ENCODE measurements at regions not wholly inside any gene's neighbourhood (a gene's known extent, or its start where the extent isn't known, plus 50 kb on each side); places are given as distances from the start of the nearest gene placed in this dataset.

DNA sequence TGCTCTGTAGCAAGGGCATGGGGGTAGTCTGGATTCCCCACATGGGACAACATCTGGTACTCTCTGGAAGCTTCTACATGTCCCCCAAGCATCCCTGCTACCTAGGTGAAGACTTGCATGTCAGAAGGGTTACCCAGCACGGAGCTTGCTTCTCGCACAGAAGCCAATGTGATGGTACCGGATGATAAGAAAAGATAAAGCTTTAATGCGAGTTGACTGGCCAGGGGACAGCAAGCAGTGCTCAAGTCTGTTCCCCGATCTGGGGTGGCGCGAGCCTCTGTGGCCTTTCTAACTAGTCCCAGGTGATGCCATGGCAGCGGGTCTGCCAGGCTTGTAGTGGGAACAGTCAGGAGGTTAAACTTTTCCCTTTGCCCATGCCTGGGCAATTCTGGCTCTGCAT lies 70.0 kb upstream of the TIAM2 start:
- TF ChIP-seq, protein P1, sequence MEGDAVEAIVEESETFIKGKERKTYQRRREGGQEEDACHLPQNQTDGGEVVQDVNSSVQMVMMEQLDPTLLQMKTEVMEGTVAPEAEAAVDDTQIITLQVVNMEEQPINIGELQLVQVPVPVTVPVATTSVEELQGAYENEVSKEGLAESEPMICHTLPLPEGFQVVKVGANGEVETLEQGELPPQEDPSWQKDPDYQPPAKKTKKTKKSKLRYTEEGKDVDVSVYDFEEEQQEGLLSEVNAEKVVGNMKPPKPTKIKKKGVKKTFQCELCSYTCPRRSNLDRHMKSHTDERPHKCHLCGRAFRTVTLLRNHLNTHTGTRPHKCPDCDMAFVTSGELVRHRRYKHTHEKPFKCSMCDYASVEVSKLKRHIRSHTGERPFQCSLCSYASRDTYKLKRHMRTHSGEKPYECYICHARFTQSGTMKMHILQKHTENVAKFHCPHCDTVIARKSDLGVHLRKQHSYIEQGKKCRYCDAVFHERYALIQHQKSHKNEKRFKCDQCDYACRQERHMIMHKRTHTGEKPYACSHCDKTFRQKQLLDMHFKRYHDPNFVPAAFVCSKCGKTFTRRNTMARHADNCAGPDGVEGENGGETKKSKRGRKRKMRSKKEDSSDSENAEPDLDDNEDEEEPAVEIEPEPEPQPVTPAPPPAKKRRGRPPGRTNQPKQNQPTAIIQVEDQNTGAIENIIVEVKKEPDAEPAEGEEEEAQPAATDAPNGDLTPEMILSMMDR (IDR thresholded peaks at IDR 0.05; ENCODE audit: low read depth, low read length): no peak
- Histone ChIP-seq H3K27ac (ENCODE audit: low read depth, low read length) (no peak overlapping the region), H3K9me3 (ENCODE audit: control insufficient read depth, insufficient read depth, low read length) (no peaks in the 10 kb centered on the region), H3K27me3 (ENCODE audit: control insufficient read depth, insufficient read depth, low read length) (no peaks in the 10 kb centered on the region), H3K4me3 (ENCODE audit: low read depth, low read length) (no peak overlapping the region)
- DNase-seq (ENCODE audit: low read depth, low spot score): no peak
- ChIA-PET CTCF (interaction anchor here (0.8 to 10.1 kb wide), 6 partner anchors 57 to 323 kb away, joined by 3 to 163 read pairs (median 8); no protein-coding TSS in a partner anchor), POLR2A (no interaction called here)

DNA sequence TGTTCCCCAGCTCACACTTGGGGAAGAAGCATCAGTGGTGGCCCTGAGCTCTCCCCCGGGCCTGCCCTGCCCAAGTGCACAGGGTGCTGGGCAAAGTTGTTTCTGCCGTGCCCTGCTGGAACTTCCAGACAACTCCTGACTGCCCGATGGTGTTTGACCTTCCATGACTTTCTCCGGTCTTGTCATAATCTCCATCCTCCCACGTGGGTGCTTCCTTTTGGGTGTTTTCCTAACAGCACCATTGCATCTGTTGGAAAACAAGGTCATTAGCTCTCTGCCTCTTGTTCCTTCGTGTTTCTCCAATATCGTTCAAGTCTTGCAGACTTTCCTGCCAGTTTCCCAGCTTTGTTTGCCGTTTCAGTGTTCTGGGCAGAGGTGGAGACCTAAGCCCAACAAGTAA lies 68.7 kb upstream of the TIAM2 start:
- CTCF ChIA-PET: interaction anchor here (0.6 to 10.1 kb wide), 9 partner anchors 11 to 342 kb away, joined by 3 to 163 read pairs (median 6); no protein-coding TSS in a partner anchor
- TF ChIP-seq, protein P1 (IDR thresholded peaks at IDR 0.05; ENCODE audit: low read depth, low read length): no peak
- DNase-seq (ENCODE audit: low read depth, low spot score): no peak
- POLR2A ChIA-PET: no interaction called here
- Histone ChIP-seq H3K27ac (ENCODE audit: low read depth, low read length) (no peak overlapping the region), H3K4me3 (ENCODE audit: low read depth, low read length) (no peak overlapping the region), H3K9me3 (ENCODE audit: control insufficient read depth, insufficient read depth, low read length) (no peaks in the 10 kb centered on the region), H3K27me3 (ENCODE audit: control insufficient read depth, insufficient read depth, low read length) (no peaks in the 10 kb centered on the region)

DNA sequence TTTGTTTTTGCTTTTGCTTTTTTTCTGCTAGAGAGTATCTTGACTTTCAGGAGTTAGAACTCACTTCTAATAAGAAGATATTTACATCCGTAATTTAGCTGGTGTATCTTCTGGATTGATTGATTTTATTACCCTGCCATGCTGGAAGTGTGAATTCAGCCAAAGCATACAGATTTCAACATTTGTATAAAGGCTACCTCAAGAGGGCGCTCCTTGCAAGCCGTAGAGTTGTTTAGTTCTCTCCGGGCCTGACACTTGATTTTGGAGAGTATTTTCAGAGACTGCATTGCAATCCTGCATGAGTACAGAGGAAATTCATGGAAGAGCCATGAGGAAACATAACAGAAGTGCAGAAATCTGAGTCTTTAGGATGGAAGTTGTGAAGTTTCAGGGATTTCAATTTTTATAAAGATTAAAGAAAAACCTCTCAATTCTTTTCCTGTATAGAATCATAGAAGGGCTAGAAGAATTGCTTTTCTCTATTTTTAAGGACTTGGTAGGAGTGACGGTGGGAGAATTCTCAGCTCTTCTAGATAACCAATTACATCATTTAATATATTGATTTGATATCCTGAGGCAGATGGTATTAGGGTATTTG lies 66.7 kb upstream of the TIAM2 start:
- POLR2A ChIA-PET: no interaction called here
- Histone ChIP-seq H3K4me3 (ENCODE audit: low read depth, low read length) (no peak overlapping the region), H3K9me3 (ENCODE audit: control insufficient read depth, insufficient read depth, low read length) (no peaks in the 10 kb centered on the region), H3K27me3 (ENCODE audit: control insufficient read depth, insufficient read depth, low read length) (no peaks in the 10 kb centered on the region), H3K27ac (ENCODE audit: low read depth, low read length) (no peak overlapping the region)
- peak; percentile 50 for DNase-seq (ENCODE audit: low read depth, low spot score)
- CTCF ChIA-PET: interaction anchor here (0.5 to 10.1 kb wide), 46 partner anchors 9 to 399 kb away, joined by 3 to 163 read pairs (median 4); partner anchors contain the start of gene TFB1M
- TF ChIP-seq, protein P1 (IDR thresholded peaks at IDR 0.05; ENCODE audit: low read depth, low read length): peak; percentile 88

DNA sequence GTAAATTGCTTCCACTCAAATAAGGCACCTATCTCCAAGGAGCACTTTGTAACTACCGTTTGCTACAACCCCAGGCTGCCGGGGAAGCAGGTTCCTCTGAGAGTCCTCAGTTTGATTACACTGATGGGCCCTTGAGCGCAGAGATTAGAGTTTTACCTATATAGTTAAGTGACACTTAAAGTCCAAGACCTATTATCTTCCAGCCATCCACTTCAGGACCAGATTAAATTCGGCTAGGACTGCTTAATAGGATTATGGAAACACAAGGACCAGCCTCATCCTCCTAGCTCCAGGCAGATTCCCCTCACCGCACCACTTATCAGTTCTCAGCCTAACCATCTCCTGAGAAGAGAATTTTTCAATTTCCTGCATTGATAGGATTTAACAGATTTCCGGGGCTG lies 64.7 kb upstream of the TIAM2 start:
- ChIA-PET POLR2A (no interaction called here), CTCF (interaction anchor here (0.7 to 10.1 kb wide), 7 partner anchors 148 to 317 kb away, joined by 3 to 163 read pairs (median 6); no protein-coding TSS in a partner anchor)
- TF ChIP-seq, protein P1 (IDR thresholded peaks at IDR 0.05; ENCODE audit: low read depth, low read length): no peak
- H3K27ac ChIP-seq (ENCODE audit: low read depth, low read length): no peak overlapping the region
- H3K27me3 ChIP-seq (ENCODE audit: control insufficient read depth, insufficient read depth, low read length): no peaks in the 10 kb centered on the region
- DNase-seq (ENCODE audit: low read depth, low spot score): no peak
- no peaks in the 10 kb centered on the region for H3K9me3 ChIP-seq (ENCODE audit: control insufficient read depth, insufficient read depth, low read length)
- no peak overlapping the region for H3K4me3 ChIP-seq (ENCODE audit: low read depth, low read length)

DNA sequence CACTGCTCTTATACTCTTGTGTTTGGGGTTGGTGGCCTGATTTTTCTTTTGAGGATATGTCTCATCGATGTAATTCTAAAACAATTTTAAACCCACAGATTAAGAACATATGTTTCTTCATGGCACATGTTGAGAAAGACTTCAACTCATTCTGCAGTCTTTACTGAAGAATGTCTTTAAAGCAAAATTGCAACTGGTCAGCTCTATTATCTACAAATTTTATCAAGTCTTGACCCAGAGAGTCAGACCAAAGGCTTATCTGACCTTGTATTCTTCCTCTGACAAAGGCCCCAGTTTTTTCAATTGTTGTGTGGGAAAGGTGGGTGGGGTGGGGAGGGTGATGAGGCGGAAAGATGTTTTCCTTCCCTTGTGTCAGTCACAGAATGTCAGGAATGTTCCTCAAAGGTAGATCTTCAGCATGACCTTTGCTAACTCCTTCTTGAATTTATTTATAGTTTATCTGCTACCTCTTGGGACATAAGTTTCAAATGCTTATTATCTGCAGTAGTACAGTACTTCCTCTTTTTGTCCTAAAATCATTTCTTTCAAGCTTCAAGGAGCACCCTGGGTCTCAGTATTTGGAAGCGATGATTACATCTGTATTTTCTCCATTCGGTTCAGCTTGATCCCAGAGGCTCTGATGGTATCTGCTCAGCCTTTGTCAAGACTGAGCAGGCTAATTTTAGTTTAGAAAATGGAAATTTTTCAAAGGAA lies 63.2 kb upstream of the TIAM2 start:
- ChIA-PET CTCF (interaction anchor here (0.6 to 10.1 kb wide), 5 partner anchors 64 to 316 kb away, joined by 3 to 163 read pairs (median 6); no protein-coding TSS in a partner anchor), POLR2A (interaction anchor here (0.6 to 1.8 kb wide), 3 partner anchors 132 to 239 kb away, joined by 4 to 9 read pairs (median 5); no protein-coding TSS in a partner anchor)
- no peaks in the 10 kb centered on the region for H3K27me3 ChIP-seq (ENCODE audit: control insufficient read depth, insufficient read depth, low read length)
- H3K27ac ChIP-seq (ENCODE audit: low read depth, low read length): no peak overlapping the region
- peak; percentile 36 for DNase-seq (ENCODE audit: low read depth, low spot score)
- no peak overlapping the region for H3K4me3 ChIP-seq (ENCODE audit: low read depth, low read length)
- TF ChIP-seq, protein P1 (IDR thresholded peaks at IDR 0.05; ENCODE audit: low read depth, low read length): no peak
- no peaks in the 10 kb centered on the region for H3K9me3 ChIP-seq (ENCODE audit: control insufficient read depth, insufficient read depth, low read length)

All from AG04450 (cell line).